Dendritic cell treated with granulocyte-macrophage colony-stimulating factor and Interleukin-4, amounts not matched to agents 40 ng/mL and 50 ng/mL, for 4 days (primary cell): ENCODE measurements at regions not wholly inside any gene's neighbourhood (a gene's known extent, or its start where the extent isn't known, plus 50 kb on each side); places are given as distances from the start of the nearest gene placed in this dataset.
"Not testable (repeated sequence)": the region's sequence is repeated elsewhere in the genome, so short reads cannot be mapped to it uniquely, and the experiment has no call there.

Experiments
- H3K27ac Mint-ChIP-seq: one replicate; pipeline ENCODE4 v1.8.0; 2022; ENCODE audit warnings: mild to moderate bottlenecking, mixed read lengths
- H3K27me3 Mint-ChIP-seq: one replicate; pipeline ENCODE4 v1.8.0; 2022; ENCODE audit warnings: mild to moderate bottlenecking, mixed read lengths
- H3K36me3 Mint-ChIP-seq: one replicate; pipeline ENCODE4 v1.8.0; 2022; ENCODE audit warnings: low read depth, mixed read lengths
- H3K4me1 Mint-ChIP-seq: one replicate; pipeline ENCODE4 v1.8.0; 2022; ENCODE audit warnings: low read depth, mixed read lengths
- H3K4me3 Mint-ChIP-seq: one replicate; pipeline ENCODE4 v1.8.0; 2022; ENCODE audit warnings: mild to moderate bottlenecking, moderate library complexity, mixed read lengths
- H3K9me3 Mint-ChIP-seq: one replicate; pipeline ENCODE4 v1.8.0; 2022; ENCODE audit warnings: mixed read lengths
- intact Hi-C: fragments of 100-400 bp; cut with micrococcal nuclease; formaldehyde crosslinking; loops from one replicate; pipeline ENCODE4 v1.15.0; 2022

DNA sequence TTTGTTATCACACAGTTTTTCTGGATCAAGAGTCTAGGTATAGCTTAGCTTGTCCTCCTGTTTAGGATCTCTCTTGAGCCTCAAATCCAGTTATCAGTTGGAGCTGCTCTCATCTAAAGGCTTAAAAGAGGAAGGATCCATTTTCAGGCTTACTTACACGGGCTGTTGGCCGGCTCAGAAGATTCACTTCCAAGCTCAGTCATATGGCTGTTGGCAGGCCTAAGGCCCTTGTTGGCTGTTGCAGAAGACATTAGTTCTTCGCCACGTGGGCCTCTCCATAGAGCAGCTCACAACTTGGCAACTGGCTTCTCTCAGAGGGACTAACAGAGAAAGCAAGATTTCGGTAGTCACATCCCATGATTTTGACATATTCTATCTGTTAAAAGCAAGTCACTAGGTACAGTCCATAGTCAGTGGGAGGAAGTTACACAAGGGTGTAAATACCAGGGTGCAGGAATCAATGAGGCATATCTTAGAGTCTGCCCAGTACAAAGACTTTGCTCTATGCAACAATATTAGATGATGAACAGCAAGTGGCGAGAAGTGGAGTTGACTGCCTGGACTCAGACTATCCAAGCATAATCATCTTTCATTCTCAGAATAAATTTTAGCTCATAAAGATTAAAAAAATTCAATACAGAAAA, 280.1 kb upstream of the MBL2 start:
- no peaks in the 10 kb centered on the region for H3K36me3 Mint-ChIP-seq
- H3K4me3 Mint-ChIP-seq = no peak overlapping the region
- H3K4me1 Mint-ChIP-seq = no peaks in the 10 kb centered on the region
- no peak overlapping the region for H3K27ac Mint-ChIP-seq
- H3K27me3 Mint-ChIP-seq = no peaks in the 10 kb centered on the region
- intact Hi-C loops = no loop called here
- no peaks in the 10 kb centered on the region for H3K9me3 Mint-ChIP-seq

DNA sequence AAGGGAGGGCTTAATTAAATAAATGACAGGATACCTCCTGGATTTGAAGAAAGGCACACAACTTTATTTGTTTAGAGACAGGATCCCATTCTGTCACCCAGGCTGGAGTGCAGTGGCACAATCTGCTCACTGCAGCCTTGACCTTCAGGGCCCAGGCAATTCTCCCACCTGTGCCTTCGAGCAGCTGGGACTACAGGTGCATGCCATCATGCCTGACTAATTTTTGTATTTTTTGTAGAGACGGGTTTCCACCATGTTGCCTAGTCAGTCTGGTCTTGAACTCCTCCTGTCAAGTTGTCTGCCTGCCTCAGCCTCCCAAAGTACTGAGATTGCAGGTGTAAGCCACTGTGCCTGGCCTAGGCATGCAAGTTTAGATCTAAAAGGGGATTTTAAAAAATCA, 272.7 kb upstream of the MBL2 start:
- intact Hi-C loops = no loop called here
- H3K27ac Mint-ChIP-seq = no peak overlapping the region
- no peaks in the 10 kb centered on the region for H3K4me1 Mint-ChIP-seq

DNA sequence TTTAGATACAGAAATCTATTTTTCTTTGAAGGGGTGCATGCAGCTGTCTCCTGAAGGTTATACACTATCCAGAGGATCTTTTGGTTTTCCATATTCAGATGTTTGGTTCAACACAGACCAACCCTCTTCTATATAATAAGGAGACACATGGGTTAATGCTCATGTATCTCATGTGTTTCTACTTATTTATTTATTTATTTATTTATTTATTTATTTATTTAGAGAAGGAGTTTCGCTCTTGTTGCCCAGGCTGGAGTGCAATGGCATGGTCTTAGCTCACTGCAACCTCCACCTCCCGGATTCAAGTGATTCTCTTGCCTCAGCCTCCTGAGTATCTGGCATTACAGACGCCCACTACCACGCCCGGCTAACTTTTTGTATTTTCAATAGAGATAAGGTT, 263.2 kb upstream of the MBL2 start:
- intact Hi-C loops, H3K36me3 Mint-ChIP-seq, H3K27ac Mint-ChIP-seq, H3K27me3 Mint-ChIP-seq, H3K4me3 Mint-ChIP-seq, H3K4me1 Mint-ChIP-seq, H3K9me3 Mint-ChIP-seq: not testable (repeated sequence)

More for the DNA sequence above, 272.7 kb upstream of the MBL2 start:
- no peaks in the 10 kb centered on the region for H3K36me3 Mint-ChIP-seq
- H3K9me3 Mint-ChIP-seq = no peaks in the 10 kb centered on the region
- H3K4me3 Mint-ChIP-seq = no peak overlapping the region
- H3K27me3 Mint-ChIP-seq = no peaks in the 10 kb centered on the region

DNA sequence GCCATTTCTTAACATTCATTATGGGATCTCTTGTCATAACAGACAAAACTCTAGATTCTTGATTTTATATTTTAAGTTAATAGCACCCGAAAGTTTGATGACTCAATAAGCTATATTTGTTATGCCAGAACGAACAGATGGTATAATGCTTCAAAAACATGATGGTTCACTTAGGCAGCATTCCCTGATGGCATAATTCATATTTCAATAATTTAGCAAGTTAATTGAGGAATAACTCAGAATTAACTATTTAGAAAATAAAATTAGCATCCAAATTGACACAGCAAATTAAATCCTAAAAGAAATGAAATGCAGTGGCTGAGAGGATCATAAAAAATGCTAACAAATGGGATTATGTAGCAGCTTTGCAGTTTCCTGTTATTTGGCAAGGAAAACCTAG, 260.8 kb upstream of the MBL2 start:
- Mint-ChIP-seq H3K27me3 (no peaks in the 10 kb centered on the region), H3K9me3 (no peaks in the 10 kb centered on the region), H3K27ac (no peak overlapping the region), H3K4me3 (no peak overlapping the region), H3K36me3 (no peaks in the 10 kb centered on the region), H3K4me1 (peaks cover 11% of the 10 kb centered on the region)
- intact Hi-C loops = loop anchor here (2.0 kb wide), 1 partner anchor 15 kb away; no protein-coding TSS in a partner anchor

DNA sequence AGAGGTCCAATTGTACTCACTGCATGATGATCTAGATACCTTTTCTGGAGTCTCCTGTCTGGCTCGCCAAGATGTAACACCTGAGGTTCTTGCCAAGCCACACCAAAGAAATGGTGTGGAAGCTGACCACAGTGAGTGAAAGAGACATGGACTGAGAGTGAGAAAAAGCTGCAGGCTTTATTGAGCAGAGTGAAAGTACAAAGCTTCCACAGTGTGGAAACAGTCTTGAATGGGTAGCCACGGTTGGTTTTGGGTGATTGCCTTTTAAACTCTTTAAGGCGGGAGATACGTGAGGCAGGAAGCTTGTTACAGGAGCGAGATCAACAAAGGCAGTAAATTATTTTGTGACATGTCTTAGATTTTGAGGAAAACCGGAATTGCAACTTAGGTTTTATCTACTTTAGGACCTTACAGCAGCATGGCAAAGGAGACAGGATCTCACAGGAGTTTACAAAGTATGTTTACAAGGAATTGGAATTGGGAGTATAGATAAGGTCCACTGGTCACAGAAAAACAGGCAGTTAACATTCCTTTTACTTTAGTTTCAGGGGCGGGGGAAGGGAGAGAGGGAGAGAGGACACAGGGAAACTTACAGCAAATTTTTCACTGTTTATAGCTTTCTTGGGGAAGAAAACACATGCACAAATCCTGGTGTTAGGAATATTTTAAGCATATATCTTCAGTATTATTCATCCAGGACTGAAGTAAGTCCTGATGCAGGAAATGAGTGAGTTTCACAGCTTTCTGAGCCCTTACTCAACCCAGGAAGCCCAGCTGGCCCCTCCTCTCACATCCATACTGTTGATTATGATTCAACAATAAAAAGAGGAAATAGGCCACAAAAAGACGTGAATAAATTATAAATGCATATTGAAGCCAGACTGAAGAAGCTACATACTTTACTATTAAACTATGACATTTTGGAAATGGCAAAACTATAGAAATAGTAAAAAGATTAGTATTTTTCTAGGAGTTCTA, 257.6 kb upstream of the MBL2 start:
- H3K27me3 Mint-ChIP-seq, intact Hi-C loops, H3K36me3 Mint-ChIP-seq, H3K9me3 Mint-ChIP-seq: not testable (repeated sequence)
- H3K27ac Mint-ChIP-seq = peak overlapping the region; percentile 77
- peaks cover 17% of the 10 kb centered on the region for H3K4me1 Mint-ChIP-seq
- peak overlapping the region; percentile 7 for H3K4me3 Mint-ChIP-seq

DNA sequence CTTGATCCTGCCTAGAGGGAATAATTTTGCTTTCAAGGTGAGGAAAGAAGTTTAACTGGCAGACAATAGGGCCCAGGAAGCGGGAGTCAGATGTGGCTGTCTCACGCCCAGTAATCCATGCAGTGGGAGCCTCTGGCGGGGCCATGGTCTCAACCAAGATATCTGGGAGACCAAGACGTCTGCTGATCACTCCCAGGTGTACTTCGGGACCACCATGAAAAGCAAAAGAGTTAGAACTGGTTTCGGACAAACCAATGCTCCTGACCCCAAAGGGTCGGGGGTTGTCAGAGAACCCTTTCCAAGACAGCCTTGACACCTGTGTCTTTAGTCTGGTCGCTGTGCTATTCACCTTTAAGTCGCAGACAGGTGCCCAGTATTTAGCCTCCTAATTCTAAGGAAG, 256.9 kb upstream of the MBL2 start:
- Mint-ChIP-seq H3K27ac (peak overlapping the region; percentile 77), H3K36me3 (no peaks in the 10 kb centered on the region), H3K27me3 (no peaks in the 10 kb centered on the region), H3K4me3 (no peak overlapping the region), H3K9me3 (no peaks in the 10 kb centered on the region), H3K4me1 (peaks cover 21% of the 10 kb centered on the region)
- intact Hi-C loops = no loop called here

DNA sequence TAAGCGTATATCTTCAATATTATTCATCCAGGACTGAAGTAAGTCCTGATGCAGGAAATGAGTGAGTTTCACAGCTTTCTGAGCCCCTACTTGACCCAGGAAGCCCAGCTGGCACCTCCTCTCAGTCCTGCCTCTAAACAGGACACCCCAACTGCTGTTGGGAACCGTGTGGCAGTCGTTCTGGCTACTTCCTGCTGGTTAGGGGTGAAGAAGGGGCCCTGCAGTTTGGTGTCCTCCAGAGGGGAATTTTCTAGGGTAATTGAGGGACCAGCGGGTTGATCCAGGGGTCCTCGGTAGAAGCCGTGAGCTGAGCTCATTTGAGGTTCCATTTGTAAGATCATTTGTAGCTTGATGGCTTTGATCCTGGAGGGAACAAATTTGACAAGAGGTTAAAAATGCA, 253.2 kb upstream of the MBL2 start:
- H3K27ac Mint-ChIP-seq, H3K4me3 Mint-ChIP-seq, H3K27me3 Mint-ChIP-seq, intact Hi-C loops, H3K36me3 Mint-ChIP-seq, H3K9me3 Mint-ChIP-seq: not testable (repeated sequence)
- peaks cover 30% of the 10 kb centered on the region for H3K4me1 Mint-ChIP-seq

DNA sequence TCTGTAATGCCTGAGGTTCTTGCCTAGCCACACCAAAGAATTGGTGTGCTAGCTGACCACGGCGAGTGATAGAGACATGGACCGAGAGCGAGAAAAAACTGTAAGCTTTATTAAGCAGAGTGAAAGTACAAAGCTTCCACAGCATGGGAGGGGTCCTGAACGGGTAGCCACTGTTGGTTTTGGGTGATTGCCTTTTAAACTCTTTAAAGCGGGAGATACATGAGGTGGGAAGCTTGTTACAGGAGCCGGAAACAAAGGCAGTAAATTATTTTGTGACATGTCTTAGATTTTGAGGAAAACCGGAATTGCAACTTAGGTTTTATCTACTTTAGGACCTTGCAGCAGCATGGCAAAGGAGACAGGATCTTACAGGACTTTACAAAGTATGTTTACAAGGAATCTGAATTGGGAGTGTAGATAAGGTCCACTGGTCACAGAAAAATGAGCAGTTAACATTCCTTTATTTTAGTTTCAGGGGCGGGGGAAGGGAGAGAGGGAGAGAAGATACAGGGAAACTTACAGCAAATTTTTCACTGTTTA, 252.7 kb upstream of the MBL2 start:
- Mint-ChIP-seq H3K4me3 (peak overlapping the region; percentile 66), H3K36me3 (no peaks in the 10 kb centered on the region), H3K27me3 (no peaks in the 10 kb centered on the region), H3K4me1 (peaks cover 27% of the 10 kb centered on the region), H3K27ac (peak overlapping the region; percentile 75), H3K9me3 (no peaks in the 10 kb centered on the region)
- intact Hi-C loops = no loop called here

DNA sequence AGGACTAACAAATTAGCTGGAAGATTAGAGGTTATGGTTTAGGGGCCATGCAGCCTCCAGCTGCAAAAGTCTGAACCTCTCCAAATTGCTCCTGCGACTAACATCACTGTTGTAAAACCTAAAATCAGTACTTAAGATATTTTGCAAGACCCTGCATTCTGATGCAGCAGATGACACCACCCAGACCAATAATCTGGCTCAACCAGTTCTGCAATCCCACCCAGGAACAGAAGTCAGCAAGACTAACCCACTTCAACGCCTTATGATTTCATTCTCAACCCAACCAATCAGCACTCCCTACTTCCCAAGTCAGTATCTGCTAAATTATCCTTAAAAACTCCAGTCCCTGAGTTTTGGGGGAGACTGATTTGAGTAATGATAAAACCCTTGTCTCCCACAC, 250.8 kb upstream of the MBL2 start:
- intact Hi-C loops = no loop called here
- no peak overlapping the region for H3K27ac Mint-ChIP-seq
- H3K36me3 Mint-ChIP-seq = no peaks in the 10 kb centered on the region
- no peaks in the 10 kb centered on the region for H3K9me3 Mint-ChIP-seq
- peaks cover 2% of the 10 kb centered on the region for H3K27me3 Mint-ChIP-seq
- H3K4me1 Mint-ChIP-seq = peaks cover 19% of the 10 kb centered on the region
- H3K4me3 Mint-ChIP-seq = no peak overlapping the region

DNA sequence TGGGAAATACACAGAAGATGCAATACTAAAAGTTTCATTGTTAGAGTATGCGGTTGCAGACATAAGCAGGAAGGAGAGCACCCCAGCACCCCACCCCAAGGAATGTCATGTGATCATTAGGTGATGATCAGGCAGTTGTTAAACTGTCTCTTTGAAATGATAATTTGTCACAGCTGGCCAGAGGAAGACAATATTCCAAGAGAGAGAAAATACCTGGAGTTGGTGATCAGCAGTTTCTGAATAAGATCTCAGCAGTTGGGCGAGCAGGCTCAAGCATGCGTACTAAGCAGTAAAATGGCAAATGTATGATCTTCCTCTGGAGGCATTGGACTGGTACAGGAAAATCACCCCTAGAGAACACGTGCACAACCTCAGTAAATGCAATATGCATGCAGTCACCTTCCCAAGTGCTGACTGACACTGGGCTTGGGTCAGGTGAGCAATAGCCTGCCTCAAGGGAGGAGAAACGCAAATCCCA, 250.1 kb upstream of the MBL2 start:
- Mint-ChIP-seq H3K9me3 (no peaks in the 10 kb centered on the region), H3K36me3 (no peaks in the 10 kb centered on the region), H3K27me3 (peaks cover 2% of the 10 kb centered on the region), H3K27ac (no peak overlapping the region), H3K4me3 (no peak overlapping the region), H3K4me1 (peaks cover 19% of the 10 kb centered on the region)
- intact Hi-C loops = no loop called here

DNA sequence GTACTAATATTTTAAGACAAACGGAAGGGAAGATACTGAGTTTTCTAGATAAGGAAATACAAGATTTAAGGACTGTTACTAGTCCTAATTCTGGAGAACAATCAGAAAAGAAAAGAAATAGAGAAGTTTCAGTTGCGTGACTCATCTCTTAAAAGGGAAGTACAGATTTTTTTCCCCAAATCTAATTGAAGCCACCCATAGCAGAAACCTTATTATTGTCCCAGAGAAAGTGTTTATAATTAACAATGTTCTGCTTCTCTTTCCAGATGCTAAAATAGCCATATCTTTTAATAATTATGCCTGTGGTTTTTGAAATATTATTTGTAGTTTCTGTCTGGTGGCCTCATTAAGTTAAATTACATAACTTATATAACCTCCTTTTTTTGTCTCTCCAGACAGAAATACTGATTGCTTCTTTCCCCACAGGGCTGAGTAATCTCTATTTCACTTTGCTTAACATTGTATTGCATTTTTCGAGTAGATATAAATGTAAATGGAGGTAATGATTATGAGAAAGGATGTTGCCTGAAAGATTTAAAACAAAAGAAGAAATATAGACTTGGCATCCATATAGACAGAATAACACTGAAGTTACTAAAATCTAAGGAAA, 240.7 kb upstream of the MBL2 start:
- Mint-ChIP-seq H3K27me3 (no peaks in the 10 kb centered on the region), H3K9me3 (peaks cover 9% of the 10 kb centered on the region), H3K27ac (peak overlapping the region; percentile 65), H3K4me1 (peaks cover 27% of the 10 kb centered on the region), H3K36me3 (peaks cover 8% of the 10 kb centered on the region), H3K4me3 (no peak overlapping the region)
- intact Hi-C loops = no loop called here

DNA sequence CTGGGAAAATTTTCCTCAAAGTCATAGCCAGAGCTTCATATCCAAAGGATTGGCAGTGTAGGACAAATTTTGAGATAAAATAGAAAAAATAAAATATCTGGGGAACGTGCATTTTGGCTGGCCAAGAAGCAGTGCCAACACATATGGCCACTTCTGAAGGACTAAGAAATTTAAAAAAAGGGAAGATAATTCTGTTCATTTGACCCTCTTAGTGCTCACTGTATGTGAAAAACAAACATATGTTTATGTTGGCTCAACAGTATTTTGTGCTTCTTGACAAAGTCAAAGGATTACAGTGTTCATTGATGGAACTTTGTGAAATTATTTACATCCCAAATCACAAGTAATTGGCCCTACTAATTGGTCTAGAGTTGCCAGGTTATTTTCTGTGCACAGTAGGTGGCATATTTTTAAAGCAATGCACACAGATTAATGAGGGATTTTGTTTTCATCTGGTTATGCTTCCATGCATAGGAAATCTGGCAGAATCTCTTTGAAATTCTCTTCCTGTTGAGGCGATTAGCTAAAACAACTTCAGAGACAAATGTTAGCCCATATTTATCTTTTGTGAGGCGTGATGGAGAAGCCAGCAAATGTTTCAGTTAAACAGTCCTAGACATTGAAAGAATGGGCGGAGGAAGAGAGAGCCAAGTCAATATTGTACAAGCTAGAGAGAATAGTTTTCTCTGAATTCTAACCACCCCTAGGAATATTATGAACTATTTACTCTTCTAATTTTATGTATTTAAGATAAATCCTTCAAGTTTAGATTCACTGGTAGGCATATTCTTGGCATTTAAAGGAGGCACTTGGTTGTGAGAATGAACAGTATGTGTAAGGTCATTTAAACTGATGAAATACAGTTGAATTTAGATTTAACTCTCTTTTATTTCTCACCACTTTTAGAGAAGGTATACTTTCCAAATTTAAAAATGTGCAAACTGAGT, 237.7 kb upstream of the MBL2 start:
- no peaks in the 10 kb centered on the region for H3K27me3 Mint-ChIP-seq
- peaks cover 12% of the 10 kb centered on the region for H3K9me3 Mint-ChIP-seq
- H3K27ac Mint-ChIP-seq = no peak overlapping the region
- intact Hi-C loops = loop anchor here (10.0 kb wide), 1 partner anchor 115 kb away; no protein-coding TSS in a partner anchor
- H3K4me3 Mint-ChIP-seq = no peak overlapping the region
- peaks cover 9% of the 10 kb centered on the region for H3K36me3 Mint-ChIP-seq
- peaks cover 30% of the 10 kb centered on the region for H3K4me1 Mint-ChIP-seq

DNA sequence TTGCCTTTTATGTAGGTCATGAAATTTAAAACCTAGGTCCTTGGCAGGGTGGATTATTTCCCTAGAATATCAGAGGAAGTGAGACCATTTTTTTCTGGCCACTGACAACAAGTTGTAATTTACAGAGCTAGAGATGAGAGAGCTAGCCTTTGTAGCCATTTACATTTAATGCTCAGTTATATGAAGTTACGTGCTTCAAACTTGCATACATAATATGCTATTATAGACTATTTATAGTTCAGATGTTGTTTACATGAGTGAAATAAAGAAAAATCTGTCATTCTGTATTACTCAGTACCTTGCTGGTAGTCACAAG, 234.9 kb upstream of the MBL2 start:
- intact Hi-C loops = loop anchor here (10.0 kb wide), 1 partner anchor 117 kb away; no protein-coding TSS in a partner anchor
- Mint-ChIP-seq H3K27ac (no peak overlapping the region), H3K4me3 (no peak overlapping the region), H3K27me3 (no peaks in the 10 kb centered on the region), H3K36me3 (peaks cover 9% of the 10 kb centered on the region), H3K4me1 (peaks cover 31% of the 10 kb centered on the region), H3K9me3 (peaks cover 12% of the 10 kb centered on the region)
